ENCODE measurements at regions not wholly inside any gene's neighbourhood (a gene's known extent, or its start where the extent isn't known, plus 50 kb on each side); places are given as distances from the start of the nearest gene placed in this dataset.

- no peak overlapping the region for H3K4me3 Mint-ChIP-seq
- ChIA-PET POLR2A (no interaction called here), CTCF (no interaction called here)
- H3K36me3 Mint-ChIP-seq (ENCODE audit: low read depth): no peaks in the 10 kb centered on the region
- no peak overlapping the region for H3K27ac Mint-ChIP-seq
- DNase-seq: no peak
- H3K4me1 Mint-ChIP-seq: no peaks in the 10 kb centered on the region
- H3K9me3 Mint-ChIP-seq: peaks cover 2% of the 10 kb centered on the region
- peaks cover 11% of the 10 kb centered on the region for H3K27me3 Mint-ChIP-seq
Observed at GRCh38 chr4:56737666-56738065, 56.6 kb upstream of the HOPX start.

GRCh38 chr4:56733352-56733751, 52.3 kb upstream of the HOPX start:
- Mint-ChIP-seq H3K27me3 (peaks cover 14% of the 10 kb centered on the region), H3K27ac (no peak overlapping the region), H3K36me3 (ENCODE audit: low read depth) (no peaks in the 10 kb centered on the region), H3K4me1 (no peaks in the 10 kb centered on the region), H3K4me3 (no peak overlapping the region), H3K9me3 (peaks cover 2% of the 10 kb centered on the region)
- ChIA-PET CTCF (no interaction called here), POLR2A (no interaction called here)
- no peak for DNase-seq

GRCh38 chr4:56732301-56732700, 51.2 kb upstream of the HOPX start:
- no peaks in the 10 kb centered on the region for H3K9me3 Mint-ChIP-seq
- H3K27me3 Mint-ChIP-seq: peaks cover 14% of the 10 kb centered on the region
- ChIA-PET POLR2A (interaction anchor here (0.8 kb wide), 1 partner anchor 26 kb away, joined by 3 read pairs; no protein-coding TSS in a partner anchor), CTCF (interaction anchor here (0.5 kb wide), 1 partner anchor 38 kb away, joined by 3 read pairs; no protein-coding TSS in a partner anchor)
- no peaks in the 10 kb centered on the region for H3K4me1 Mint-ChIP-seq
- no peaks in the 10 kb centered on the region for H3K36me3 Mint-ChIP-seq (ENCODE audit: low read depth)
- no peak overlapping the region for H3K27ac Mint-ChIP-seq
- no peak for DNase-seq
- no peak overlapping the region for H3K4me3 Mint-ChIP-seq

DNA sequence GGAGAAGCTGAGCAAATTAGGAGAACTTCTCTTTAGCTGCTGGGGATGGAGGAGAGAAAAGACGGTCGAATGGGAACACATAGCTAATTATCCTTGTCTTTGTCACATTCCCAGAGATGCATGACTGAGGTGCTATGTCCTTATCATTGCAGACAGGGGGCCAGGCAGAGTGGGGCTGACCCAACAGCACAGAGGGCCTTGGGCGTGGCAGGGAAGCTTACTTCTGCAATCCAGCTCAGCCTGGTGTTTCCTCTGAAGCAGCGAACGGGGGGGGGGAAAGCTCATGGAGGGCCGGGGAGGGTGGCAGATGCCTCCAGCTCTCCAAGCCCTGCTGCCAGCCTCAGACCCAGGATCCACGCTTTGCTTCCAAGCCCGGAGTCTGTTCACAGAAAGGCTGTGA, 50.8 kb upstream of the HOPX start:
- H3K27ac Mint-ChIP-seq: no peak overlapping the region
- H3K4me3 Mint-ChIP-seq: no peak overlapping the region
- CTCF ChIA-PET: no interaction called here
- H3K27me3 Mint-ChIP-seq: peaks cover 14% of the 10 kb centered on the region
- no peak for DNase-seq
- H3K4me1 Mint-ChIP-seq: no peaks in the 10 kb centered on the region
- POLR2A ChIA-PET: interaction anchor here (0.5 to 0.8 kb wide), 2 partner anchors 26 to 189 kb away, joined by 3 read pairs; no protein-coding TSS in a partner anchor
- H3K9me3 Mint-ChIP-seq: no peaks in the 10 kb centered on the region
- H3K36me3 Mint-ChIP-seq (ENCODE audit: low read depth): no peaks in the 10 kb centered on the region

All from activated CD4-positive, alpha-beta memory T cell treated with anti-CD3 and anti-CD28 coated beads, Interleukin-2, amount 10 ng/mL, durations not matched to agents 7 days and 5 days (primary cell).